GM23248 (cell line): ENCODE measurements at regions not wholly inside any gene's neighbourhood (a gene's known extent, or its start where the extent isn't known, plus 50 kb on each side); places are given as distances from the start of the nearest gene placed in this dataset.

Experiments
- DNase-seq: peaks from one replicate; pipeline ENCODE4 v3.0.0-alpha.2; 2015
- H2AFZ ChIP-seq: fragments of 200-600 bp; sonication (generic); 2 replicates; pipeline ENCODE4 v1.6.1; 2016; ENCODE audit warnings: antibody characterized with exemption
- H3F3A ChIP-seq: fragments of 200-600 bp; sonication (generic); 2 replicates; pipeline ENCODE4 v1.6.1; 2016; ENCODE audit warnings: mild to moderate bottlenecking, antibody characterized with exemption, mixed run types; ENCODE audit not compliant: insufficient read depth
- H3K27ac ChIP-seq: fragments of 200-600 bp; sonication (generic); 2 replicates; pipeline ENCODE4 v1.5.1; 2016; ENCODE audit warnings: mild to moderate bottlenecking
- H3K27me3 ChIP-seq: fragments of 200-600 bp; sonication (generic); replicated peaks from 2 replicates; pipeline ENCODE4 v1.6.1; 2016; ENCODE audit warnings: mild to moderate bottlenecking; ENCODE audit not compliant: insufficient read depth
- H3K36me3 ChIP-seq: fragments of 200-600 bp; sonication (generic); 2 replicates; pipeline ENCODE4 v1.6.1; 2016; ENCODE audit warnings: low read depth, mild to moderate bottlenecking
- H3K4me1 ChIP-seq: fragments of 200-600 bp; sonication (generic); 2 replicates; pipeline ENCODE4 v1.6.1; 2016; ENCODE audit warnings: mild to moderate bottlenecking; ENCODE audit not compliant: insufficient read depth
- H3K4me2 ChIP-seq: fragments of 200-600 bp; sonication (generic); one replicate; pipeline ENCODE4 v1.6.1; 2016; ENCODE audit warnings: mild to moderate bottlenecking; ENCODE audit not compliant: unreplicated experiment
- H3K4me3 ChIP-seq: fragments of 200-600 bp; sonication (generic); 2 replicates; pipeline ENCODE4 v1.5.1; 2016; ENCODE audit warnings: mild to moderate bottlenecking
- H3K79me2 ChIP-seq: fragments of 200-600 bp; sonication (generic); 2 replicates; pipeline ENCODE4 v1.6.1; 2016; ENCODE audit warnings: mild to moderate bottlenecking; ENCODE audit not compliant: insufficient read depth
- H3K9ac ChIP-seq: fragments of 200-600 bp; sonication (generic); 2 replicates; pipeline ENCODE4 v1.6.1; 2016; ENCODE audit warnings: mild to moderate bottlenecking
- H3K9me2 ChIP-seq: fragments of 200-600 bp; sonication (generic); 2 replicates; pipeline ENCODE4 v1.6.1; 2016; ENCODE audit warnings: mixed run types, mild to moderate bottlenecking, moderate library complexity; ENCODE audit not compliant: insufficient read depth
- H3K9me3 ChIP-seq: fragments of 200-600 bp; sonication (generic); one replicate; pipeline ENCODE4 v1.6.1; 2017; ENCODE audit warnings: low read depth
- H4K20me1 ChIP-seq: fragments of 200-600 bp; sonication (generic); 2 replicates; pipeline ENCODE4 v1.6.0; 2016; ENCODE audit not compliant: insufficient read depth
- EZH2 ChIP-seq: fragments of 200-600 bp; sonication (generic); IDR thresholded peaks from 2 replicates; pipeline ENCODE4 v1.6.1; 2018; ENCODE audit warnings: antibody characterized with exemption, mild to moderate bottlenecking; ENCODE audit not compliant: insufficient read depth, poor library complexity, severe bottlenecking
- EZH2phosphoT487 ChIP-seq: fragments of 200-600 bp; sonication (generic); IDR thresholded peaks from 2 replicates; pipeline ENCODE4 v1.6.1; 2018; ENCODE audit warnings: antibody characterized with exemption, moderate library complexity, mild to moderate bottlenecking, low read depth; ENCODE audit not compliant: insufficient read depth
- WGBS, 2 experiments: methylation state at CpG; one replicate each; pipeline ENCODE4 v1.1.6; 2015 to 2017; ENCODE audit warnings: low lambda C conversion rate in 2 of 2, low coverage in 1 of 2; ENCODE audit errors: missing lambda C conversion rate in 2 of 2; 5-methylcytosine and 5-hydroxymethylcytosine counted together
- in situ Hi-C: fragments of 300-500 bp; cut with MboI; formaldehyde crosslinking; loops from 2 replicates; pipeline ENCODE4 v1.15.0; 2020

DNA sequence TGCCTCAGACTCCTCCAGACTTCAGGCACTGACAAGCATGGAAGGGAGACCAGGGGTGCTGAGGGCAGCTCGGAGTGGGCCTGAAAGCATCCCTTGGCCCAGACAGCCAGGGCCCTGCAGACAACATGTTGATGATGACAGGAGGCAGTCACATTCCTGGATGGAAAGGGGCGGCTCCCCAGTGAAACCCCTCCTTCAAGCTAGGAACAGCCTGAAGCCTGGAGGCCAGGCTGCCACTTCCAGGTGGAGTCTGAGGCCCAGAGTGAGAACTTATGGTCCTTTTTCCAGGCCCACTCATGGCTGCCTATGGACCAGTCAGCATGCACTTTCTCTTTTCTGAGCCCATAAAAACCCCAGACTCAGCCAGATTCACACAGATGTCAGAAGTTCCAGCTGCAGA, 104.2 kb upstream of the HCN1 start:
- no peaks in the 10 kb centered on the region for H3K36me3 ChIP-seq
- TF ChIP-seq EZH2phosphoT487 (no peak), EZH2 (no peak)
- H3F3A ChIP-seq: no peaks in the 10 kb centered on the region
- H3K4me1 ChIP-seq: no peaks in the 10 kb centered on the region
- in situ Hi-C loops: no loop called here
- H3K9me2 ChIP-seq: no peaks in the 10 kb centered on the region
- no peak overlapping the region for H2AFZ ChIP-seq
- no peaks in the 10 kb centered on the region for H4K20me1 ChIP-seq
- WGBS, 2 experiments: 16 to 21% methylated on average over 2 of the region's 2 CpGs
- no peak for DNase-seq
- H3K9me3 ChIP-seq: no peaks in the 10 kb centered on the region
- H3K79me2 ChIP-seq: no peaks in the 10 kb centered on the region
- H3K9ac ChIP-seq: no peak overlapping the region
- H3K4me3 ChIP-seq: no peak overlapping the region
- H3K27ac ChIP-seq: no peak overlapping the region
- H3K27me3 ChIP-seq: no peaks in the 10 kb centered on the region
- no peak overlapping the region for H3K4me2 ChIP-seq

DNA sequence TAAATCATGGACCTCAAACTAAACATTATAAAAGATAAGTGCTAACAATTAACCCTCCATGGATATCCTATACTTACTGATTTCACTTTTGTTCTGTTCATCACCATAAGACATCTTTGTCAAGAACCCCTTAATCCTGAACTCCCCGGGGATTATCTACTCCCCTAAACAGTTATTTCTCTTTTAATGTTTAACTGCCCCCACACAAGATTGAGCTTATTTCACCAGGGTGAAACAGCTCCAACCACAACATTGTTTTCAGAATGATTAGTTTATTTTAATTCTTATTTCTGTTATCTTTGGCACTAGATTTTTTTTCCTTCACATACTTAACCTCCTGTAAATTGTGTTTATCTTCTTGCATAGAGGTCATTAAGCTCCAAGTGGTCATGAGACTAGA, 103.2 kb upstream of the HCN1 start:
- Histone ChIP-seq H3F3A (no peaks in the 10 kb centered on the region), H3K4me2 (no peak overlapping the region), H2AFZ (no peak overlapping the region), H3K4me1 (no peaks in the 10 kb centered on the region), H3K9me3 (no peaks in the 10 kb centered on the region), H4K20me1 (no peaks in the 10 kb centered on the region), H3K36me3 (no peaks in the 10 kb centered on the region), H3K9me2 (no peaks in the 10 kb centered on the region), H3K9ac (no peak overlapping the region), H3K79me2 (no peaks in the 10 kb centered on the region), H3K27me3 (no peaks in the 10 kb centered on the region), H3K4me3 (no peak overlapping the region), H3K27ac (no peak overlapping the region)
- TF ChIP-seq EZH2phosphoT487: no peak
- TF ChIP-seq EZH2: no peak
- DNase-seq: no peak
- 4 to 23% methylated on average over 1 of the region's 1 CpG for WGBS, 2 experiments
- in situ Hi-C loops: no loop called here

DNA sequence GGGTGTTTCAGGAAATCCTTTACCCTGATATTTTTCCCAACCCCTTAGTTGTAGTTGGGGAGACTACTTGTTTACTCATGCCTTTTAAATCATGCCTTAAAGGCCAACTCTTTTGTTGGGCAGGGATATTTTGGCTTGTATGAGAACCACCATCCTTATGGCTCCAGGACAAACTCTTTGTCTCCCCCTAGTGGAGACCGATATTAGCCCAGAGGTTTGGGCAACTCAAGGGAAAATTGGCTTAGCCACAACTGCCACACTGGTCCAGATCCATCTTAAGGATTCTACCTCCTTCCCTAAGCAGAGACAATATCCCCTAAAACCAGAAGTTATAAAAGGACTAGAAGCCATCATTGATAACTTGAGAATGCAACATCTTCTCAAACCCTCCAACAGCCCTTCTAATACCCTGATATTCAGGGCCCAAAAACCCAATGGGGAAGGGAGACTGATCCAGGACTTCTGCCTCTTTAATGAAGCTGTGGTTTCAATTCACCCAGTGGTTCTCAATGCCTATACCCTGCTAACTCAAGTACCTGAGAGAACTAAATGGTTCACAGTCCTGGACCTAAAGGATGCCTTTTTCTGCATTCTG, 100.9 kb upstream of the HCN1 start:
- Histone ChIP-seq H3K9ac (no peak overlapping the region), H3K4me1 (no peaks in the 10 kb centered on the region), H3K9me3 (no peaks in the 10 kb centered on the region), H3K9me2 (no peaks in the 10 kb centered on the region), H3K27ac (no peak overlapping the region), H3K27me3 (no peaks in the 10 kb centered on the region), H4K20me1 (no peaks in the 10 kb centered on the region), H3K36me3 (no peaks in the 10 kb centered on the region), H2AFZ (no peak overlapping the region), H3K4me3 (no peak overlapping the region), H3F3A (no peaks in the 10 kb centered on the region), H3K4me2 (no peak overlapping the region), H3K79me2 (no peaks in the 10 kb centered on the region)
- DNase-seq: no peak
- in situ Hi-C loops: no loop called here
- TF ChIP-seq EZH2phosphoT487 (no peak), EZH2 (no peak)
- WGBS, 2 experiments: 19 to 25% methylated on average over 1 of the region's 1 CpG

DNA sequence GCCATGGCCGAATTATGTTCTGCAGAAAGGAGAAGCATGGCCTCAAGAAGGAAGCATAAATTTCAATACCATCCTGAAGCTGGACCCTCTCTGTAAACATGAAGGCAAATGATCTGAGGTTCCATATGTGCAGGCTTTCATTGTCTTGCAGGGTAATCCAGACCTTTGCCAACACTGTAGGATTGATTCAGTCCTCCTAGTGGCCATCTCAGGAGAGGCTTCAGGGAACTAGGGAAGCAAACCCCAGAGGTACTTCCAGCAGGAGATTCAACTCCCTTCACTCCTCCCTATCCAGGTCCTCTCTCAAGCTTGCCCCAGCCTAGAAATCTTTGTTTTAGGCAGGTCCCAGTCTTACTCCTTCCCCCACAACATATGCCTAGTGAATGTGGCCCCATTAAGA, 99.3 kb upstream of the HCN1 start:
- Histone ChIP-seq H3K4me3 (no peak overlapping the region), H3K36me3 (no peaks in the 10 kb centered on the region), H3K9me3 (no peaks in the 10 kb centered on the region), H3K9me2 (no peaks in the 10 kb centered on the region), H3K4me1 (no peaks in the 10 kb centered on the region), H3F3A (no peaks in the 10 kb centered on the region), H2AFZ (no peak overlapping the region), H4K20me1 (no peaks in the 10 kb centered on the region), H3K4me2 (no peak overlapping the region), H3K79me2 (no peaks in the 10 kb centered on the region), H3K9ac (no peak overlapping the region), H3K27ac (no peak overlapping the region), H3K27me3 (no peaks in the 10 kb centered on the region)
- in situ Hi-C loops: no loop called here
- DNase-seq: no peak
- TF ChIP-seq EZH2 (no peak), EZH2phosphoT487 (no peak)
- 0 to 6% methylated on average over 1 of the region's 1 CpG for WGBS, 2 experiments
